ENCODE measurements at regions not wholly inside any gene's neighbourhood (a gene's known extent, or its start where the extent isn't known, plus 50 kb on each side); places are given as distances from the start of the nearest gene placed in this dataset.

GRCh38 chrX:44470816-44471215, 71.8 kb downstream of the FUNDC1 start:
- Mint-ChIP-seq H3K9me3 (no peaks in the 10 kb centered on the region), H3K27ac (no peak overlapping the region), H3K36me3 (ENCODE audit: low read depth) (no peaks in the 10 kb centered on the region), H3K4me3 (no peak overlapping the region), H3K4me1 (no peaks in the 10 kb centered on the region), H3K27me3 (no peaks in the 10 kb centered on the region)
- intact Hi-C loops (cut with micrococcal nuclease), result no loop called here
- no peak for DNase-seq

- DNase-seq, result no peak
- no peak overlapping the region for H3K27ac Mint-ChIP-seq
- no peaks in the 10 kb centered on the region for H3K9me3 Mint-ChIP-seq
- H3K27me3 Mint-ChIP-seq, result no peaks in the 10 kb centered on the region
- H3K36me3 Mint-ChIP-seq (ENCODE audit: low read depth), result no peaks in the 10 kb centered on the region
- no peak overlapping the region for H3K4me3 Mint-ChIP-seq
- H3K4me1 Mint-ChIP-seq, result no peaks in the 10 kb centered on the region
- intact Hi-C loops (cut with micrococcal nuclease), result no loop called here
Measured at GRCh38 chrX:44462850-44463249, 79.8 kb downstream of the FUNDC1 start.

- no peak overlapping the region for H3K27ac Mint-ChIP-seq
- H3K9me3 Mint-ChIP-seq, result no peaks in the 10 kb centered on the region
- H3K27me3 Mint-ChIP-seq, result no peaks in the 10 kb centered on the region
- intact Hi-C loops (cut with micrococcal nuclease), result no loop called here
- no peaks in the 10 kb centered on the region for H3K36me3 Mint-ChIP-seq (ENCODE audit: low read depth)
- no peaks in the 10 kb centered on the region for H3K4me1 Mint-ChIP-seq
- H3K4me3 Mint-ChIP-seq, result no peak overlapping the region
- no peak for DNase-seq
Measured at GRCh38 chrX:44459501-44459900, 83.2 kb downstream of the FUNDC1 start.

GRCh38 chrX:44456685-44457084, 86.0 kb downstream of the FUNDC1 start:
- no peak for DNase-seq
- H3K36me3 Mint-ChIP-seq (ENCODE audit: low read depth), result no peaks in the 10 kb centered on the region
- no peak overlapping the region for H3K4me3 Mint-ChIP-seq
- intact Hi-C loops (cut with micrococcal nuclease), result no loop called here
- H3K27me3 Mint-ChIP-seq, result no peaks in the 10 kb centered on the region
- no peaks in the 10 kb centered on the region for H3K4me1 Mint-ChIP-seq
- H3K9me3 Mint-ChIP-seq, result no peaks in the 10 kb centered on the region
- no peak overlapping the region for H3K27ac Mint-ChIP-seq

- no peak for DNase-seq
- Mint-ChIP-seq H3K27ac (no peak overlapping the region), H3K4me3 (no peak overlapping the region), H3K27me3 (no peaks in the 10 kb centered on the region), H3K9me3 (no peaks in the 10 kb centered on the region), H3K36me3 (ENCODE audit: low read depth) (no peaks in the 10 kb centered on the region), H3K4me1 (no peaks in the 10 kb centered on the region)
- intact Hi-C loops (cut with micrococcal nuclease), result no loop called here
Measured at GRCh38 chrX:44451056-44451455, 91.6 kb downstream of the FUNDC1 start.

- H3K36me3 Mint-ChIP-seq (ENCODE audit: low read depth), result no peaks in the 10 kb centered on the region
- no peaks in the 10 kb centered on the region for H3K4me1 Mint-ChIP-seq
- DNase-seq, result no peak
- intact Hi-C loops (cut with micrococcal nuclease), result no loop called here
- no peak overlapping the region for H3K27ac Mint-ChIP-seq
- H3K9me3 Mint-ChIP-seq, result no peaks in the 10 kb centered on the region
- H3K27me3 Mint-ChIP-seq, result no peaks in the 10 kb centered on the region
- no peak overlapping the region for H3K4me3 Mint-ChIP-seq
Measured at GRCh38 chrX:44447214-44447613, 95.4 kb downstream of the FUNDC1 start.

GRCh38 chrX:44440006-44440405, 96.5 kb upstream of the EFHC2 start:
- intact Hi-C loops (cut with micrococcal nuclease), result no loop called here
- no peak for DNase-seq
- no peaks in the 10 kb centered on the region for H3K36me3 Mint-ChIP-seq (ENCODE audit: low read depth)
- H3K4me3 Mint-ChIP-seq, result no peak overlapping the region
- H3K27ac Mint-ChIP-seq, result no peak overlapping the region
- H3K27me3 Mint-ChIP-seq, result no peaks in the 10 kb centered on the region
- no peaks in the 10 kb centered on the region for H3K4me1 Mint-ChIP-seq
- H3K9me3 Mint-ChIP-seq, result peaks cover 7% of the 10 kb centered on the region

- Mint-ChIP-seq H3K9me3 (peaks cover 7% of the 10 kb centered on the region), H3K27ac (no peak overlapping the region), H3K4me1 (no peaks in the 10 kb centered on the region), H3K4me3 (no peak overlapping the region), H3K36me3 (ENCODE audit: low read depth) (no peaks in the 10 kb centered on the region), H3K27me3 (no peaks in the 10 kb centered on the region)
- no peak for DNase-seq
- intact Hi-C loops (cut with micrococcal nuclease), result no loop called here
Measured at GRCh38 chrX:44439242-44439794, 95.8 kb upstream of the EFHC2 start.

GRCh38 chrX:44435047-44435446, 91.6 kb upstream of the EFHC2 start:
- no peaks in the 10 kb centered on the region for H3K4me1 Mint-ChIP-seq
- no peaks in the 10 kb centered on the region for H3K36me3 Mint-ChIP-seq (ENCODE audit: low read depth)
- no peak overlapping the region for H3K4me3 Mint-ChIP-seq
- no peak for DNase-seq
- H3K27me3 Mint-ChIP-seq, result no peaks in the 10 kb centered on the region
- intact Hi-C loops (cut with micrococcal nuclease), result no loop called here
- H3K9me3 Mint-ChIP-seq, result peaks cover 7% of the 10 kb centered on the region
- H3K27ac Mint-ChIP-seq, result no peak overlapping the region

- no peaks in the 10 kb centered on the region for H3K4me1 Mint-ChIP-seq
- no peak for DNase-seq
- H3K27me3 Mint-ChIP-seq, result no peaks in the 10 kb centered on the region
- no peak overlapping the region for H3K4me3 Mint-ChIP-seq
- H3K36me3 Mint-ChIP-seq (ENCODE audit: low read depth), result no peaks in the 10 kb centered on the region
- no peak overlapping the region for H3K27ac Mint-ChIP-seq
- intact Hi-C loops (cut with micrococcal nuclease), result no loop called here
- peaks cover 13% of the 10 kb centered on the region for H3K9me3 Mint-ChIP-seq
Measured at GRCh38 chrX:44433556-44433955, 90.1 kb upstream of the EFHC2 start.

GRCh38 chrX:44432641-44433040, 89.2 kb upstream of the EFHC2 start:
- H3K4me1 Mint-ChIP-seq, result no peaks in the 10 kb centered on the region
- intact Hi-C loops (cut with micrococcal nuclease), result no loop called here
- H3K9me3 Mint-ChIP-seq, result peaks cover 13% of the 10 kb centered on the region
- H3K4me3 Mint-ChIP-seq, result no peak overlapping the region
- H3K36me3 Mint-ChIP-seq (ENCODE audit: low read depth), result no peaks in the 10 kb centered on the region
- no peak overlapping the region for H3K27ac Mint-ChIP-seq
- H3K27me3 Mint-ChIP-seq, result no peaks in the 10 kb centered on the region
- peak; percentile 51 for DNase-seq

- no peak overlapping the region for H3K4me3 Mint-ChIP-seq
- H3K36me3 Mint-ChIP-seq (ENCODE audit: low read depth), result no peaks in the 10 kb centered on the region
- no peaks in the 10 kb centered on the region for H3K27me3 Mint-ChIP-seq
- H3K9me3 Mint-ChIP-seq, result peaks cover 6% of the 10 kb centered on the region
- no peak overlapping the region for H3K27ac Mint-ChIP-seq
- DNase-seq, result no peak
- intact Hi-C loops (cut with micrococcal nuclease), result no loop called here
- no peaks in the 10 kb centered on the region for H3K4me1 Mint-ChIP-seq
Measured at GRCh38 chrX:44431194-44431593, 87.7 kb upstream of the EFHC2 start.

- H3K4me3 Mint-ChIP-seq, result no peak overlapping the region
- intact Hi-C loops (cut with micrococcal nuclease), result no loop called here
- H3K27me3 Mint-ChIP-seq, result no peaks in the 10 kb centered on the region
- no peak for DNase-seq
- no peaks in the 10 kb centered on the region for H3K36me3 Mint-ChIP-seq (ENCODE audit: low read depth)
- H3K4me1 Mint-ChIP-seq, result no peaks in the 10 kb centered on the region
- no peak overlapping the region for H3K27ac Mint-ChIP-seq
- H3K9me3 Mint-ChIP-seq, result peaks cover 6% of the 10 kb centered on the region
Measured at GRCh38 chrX:44428989-44429627, 85.6 kb upstream of the EFHC2 start.

GRCh38 chrX:44422631-44423030, 79.2 kb upstream of the EFHC2 start:
- DNase-seq, result no peak
- Mint-ChIP-seq H3K9me3 (no peaks in the 10 kb centered on the region), H3K27me3 (peaks cover 4% of the 10 kb centered on the region), H3K27ac (no peak overlapping the region), H3K4me1 (no peaks in the 10 kb centered on the region), H3K4me3 (no peak overlapping the region), H3K36me3 (ENCODE audit: low read depth) (no peaks in the 10 kb centered on the region)
- intact Hi-C loops (cut with micrococcal nuclease), result no loop called here

Measured in activated CD4-positive, alpha-beta T cell treated with anti-CD3 and anti-CD28 coated beads, Interleukin-2, amount 10 ng/mL, durations not matched to agents 24 days and 14 days (primary cell).